HUDEP-2 (cell line): ENCODE measurements at regions not wholly inside any gene's neighbourhood (a gene's known extent, or its start where the extent isn't known, plus 50 kb on each side); places are given as distances from the start of the nearest gene placed in this dataset.

Source experiments
- DNase-seq, 76 experiments: peaks; one replicate each; lab custom pipeline; 2025; ENCODE audit not compliant: unreplicated experiment in 76 of 76; lab: John Stamatoyannopoulos, UW

DNA sequence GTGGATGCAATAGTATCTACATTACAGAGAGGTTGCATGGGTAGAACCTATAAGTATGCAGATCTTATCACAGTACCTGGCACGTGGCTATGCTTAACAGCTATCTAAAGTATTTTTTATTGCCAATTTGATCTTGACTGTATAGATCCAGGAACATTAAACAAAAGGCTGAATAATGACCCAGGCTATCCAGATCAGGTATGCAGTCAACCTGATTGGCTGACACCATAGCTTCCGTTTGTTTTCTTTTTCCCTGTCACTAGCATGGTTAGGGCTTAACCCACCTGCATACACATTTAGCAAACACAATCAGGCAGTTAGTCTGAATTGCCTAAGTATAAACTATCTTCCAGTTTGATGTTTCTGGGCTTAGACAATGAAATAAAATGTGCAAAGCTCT is 264.9 kb upstream of the PLXNA2 start:
- no peak for DNase-seq

DNA sequence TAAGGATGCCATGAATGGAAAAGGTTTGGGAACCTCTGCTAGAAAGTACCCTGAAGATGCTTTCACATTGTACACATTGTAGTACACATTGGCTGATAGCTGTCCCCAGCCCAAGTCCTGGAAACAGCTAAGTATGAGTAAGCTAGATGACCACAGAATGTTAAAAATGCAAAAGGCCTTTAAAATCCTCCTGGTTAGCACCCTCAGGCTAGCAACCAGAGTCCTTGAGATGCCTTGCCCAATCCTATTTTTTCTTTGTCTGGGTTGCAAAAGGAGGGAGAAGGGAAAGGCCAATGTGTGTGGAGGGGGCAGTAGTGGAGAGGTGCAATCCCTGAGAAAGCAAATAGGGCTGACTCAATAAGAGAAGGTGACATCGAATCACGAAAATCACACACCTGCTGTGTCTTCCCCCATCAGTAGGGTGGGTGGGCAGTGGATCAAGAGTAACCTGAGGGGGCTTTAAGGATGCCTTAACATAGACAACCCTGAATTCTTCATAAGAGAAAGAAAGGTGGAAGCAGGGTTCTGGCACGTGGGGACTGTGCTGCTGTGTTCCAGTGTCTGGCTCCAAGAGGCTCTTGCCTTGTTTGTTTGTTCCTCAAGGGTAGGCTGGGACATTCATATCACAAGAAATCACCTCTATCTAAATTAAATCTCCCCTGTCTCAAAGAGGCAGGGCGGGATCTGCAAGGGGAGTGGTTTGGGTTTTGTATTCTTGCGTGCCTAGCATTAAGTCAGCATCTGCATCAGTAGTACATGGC is 266.2 kb upstream of the PLXNA2 start:
- DNase-seq = no peak

DNA sequence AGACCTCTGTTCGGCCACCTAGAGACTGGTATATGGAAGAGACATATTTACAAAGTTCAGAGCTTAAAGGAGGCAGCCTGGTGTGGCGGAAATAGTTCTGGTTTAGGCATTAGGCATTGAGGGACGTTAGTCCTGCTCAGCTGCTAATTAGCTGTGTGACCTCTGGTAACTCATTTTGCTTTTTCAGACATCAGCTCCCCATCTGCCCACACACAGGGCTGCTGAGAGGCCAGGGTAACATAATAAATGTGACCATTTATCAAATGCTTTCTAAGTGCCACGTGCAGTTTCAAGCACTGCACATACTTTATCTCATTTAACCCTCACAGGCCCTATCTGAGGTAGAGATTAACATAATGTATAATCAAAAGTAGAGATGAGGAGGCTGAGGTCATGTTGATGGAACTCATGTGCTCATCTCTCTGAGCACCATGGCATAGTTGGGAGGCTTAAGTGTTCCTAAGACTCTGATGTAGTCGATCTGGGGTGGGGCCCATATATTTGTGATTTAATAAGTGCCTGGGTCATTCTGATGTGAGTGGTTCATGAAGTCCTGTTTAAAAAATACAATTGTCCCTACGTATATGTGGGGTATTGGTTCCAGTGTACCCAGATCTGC is 267.2 kb upstream of the PLXNA2 start:
- DNase-seq = no peak

GRCh38 chr1:208513799-208514198 is 269.6 kb upstream of the PLXNA2 start:
- no peak for DNase-seq

- no peak for DNase-seq
Measured at GRCh38 chr1:208515129-208515528, 270.9 kb upstream of the PLXNA2 start.

DNA sequence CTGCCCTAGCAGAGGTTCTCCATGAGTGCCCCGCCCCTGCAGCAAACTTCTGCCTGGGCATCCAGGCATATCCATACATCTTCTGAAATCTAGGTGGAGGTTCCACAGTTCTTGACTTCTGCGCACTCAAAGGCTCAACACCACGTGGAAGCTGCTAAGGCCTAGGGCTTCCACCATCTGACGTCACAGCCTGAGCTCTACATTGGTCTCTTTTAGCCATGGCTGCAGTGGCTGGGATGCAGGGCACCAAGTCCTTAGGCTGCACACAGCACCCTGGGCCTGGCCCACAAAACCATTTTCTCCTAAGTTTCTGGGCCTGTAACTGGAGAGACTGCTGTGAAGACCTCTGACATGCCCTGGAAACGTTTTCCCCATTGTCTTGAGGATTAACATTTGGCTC is 272.6 kb upstream of the PLXNA2 start:
- no peak for DNase-seq

- no peak for DNase-seq
Measured at GRCh38 chr1:208520438-208521099, 276.4 kb upstream of the PLXNA2 start.

GRCh38 chr1:208521534-208521933 is 277.4 kb upstream of the PLXNA2 start:
- DNase-seq = no peak

- DNase-seq = no peak
Measured at GRCh38 chr1:208523007-208523406, 278.8 kb upstream of the PLXNA2 start.

GRCh38 chr1:208524376-208524775 is 280.2 kb upstream of the PLXNA2 start:
- no peak for DNase-seq

- DNase-seq = no peak
Measured at GRCh38 chr1:208524925-208525324, 280.7 kb upstream of the PLXNA2 start.

DNA sequence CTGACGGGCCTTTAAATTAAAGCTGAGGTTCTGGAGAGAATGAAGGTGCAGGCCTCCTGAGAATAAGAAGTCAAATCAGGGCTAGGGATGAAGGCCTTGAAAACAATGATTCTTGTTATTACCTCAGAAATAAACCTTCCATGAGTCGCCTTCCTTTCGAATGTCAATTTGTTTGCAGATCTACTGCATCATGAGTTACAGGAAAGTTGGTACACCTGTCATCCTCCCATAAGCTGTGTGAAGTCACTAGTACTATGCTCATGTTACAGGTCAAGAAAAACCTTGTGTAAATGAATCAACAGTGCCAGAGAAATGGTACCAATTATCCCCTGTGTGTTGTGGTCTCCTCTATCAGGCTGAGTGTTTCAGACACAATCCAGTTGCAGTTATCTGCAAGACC is 281.2 kb upstream of the PLXNA2 start:
- no peak for DNase-seq

- no peak for DNase-seq
Measured at GRCh38 chr1:208526613-208527125, 282.5 kb upstream of the PLXNA2 start.

GRCh38 chr1:208527156-208527555 is 283.0 kb upstream of the PLXNA2 start:
- DNase-seq = no peak

DNA sequence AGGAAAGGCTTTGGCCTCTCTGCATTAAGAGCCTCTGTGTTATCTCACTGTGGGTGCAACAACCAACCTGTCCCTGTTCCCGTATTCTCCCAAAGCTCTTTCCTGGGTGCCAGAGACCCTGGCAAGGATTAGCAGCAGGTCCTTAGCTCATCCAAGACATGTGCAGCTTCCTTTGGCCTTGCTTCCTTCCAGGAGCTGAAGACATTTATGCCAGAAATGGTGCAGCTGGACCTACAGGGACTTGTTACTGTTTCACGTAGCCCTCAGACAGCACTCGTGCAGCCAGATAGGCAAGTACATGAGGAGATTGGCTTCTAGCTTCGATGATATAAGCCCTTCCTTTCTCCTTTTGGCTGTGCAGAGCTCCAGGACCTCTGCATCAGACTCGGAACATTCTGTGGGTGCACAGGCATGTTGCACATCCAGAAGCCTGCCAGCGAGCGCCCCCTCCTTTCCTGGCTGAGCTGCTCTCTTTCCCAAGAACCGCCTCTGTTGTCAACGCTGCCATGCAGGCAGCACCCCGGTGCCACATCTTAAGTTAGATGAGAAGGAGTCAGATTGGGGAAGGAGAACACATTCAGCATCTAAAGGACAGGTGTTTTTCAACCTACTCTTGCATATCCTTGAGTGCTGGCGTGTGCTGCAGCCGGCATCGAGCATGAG is 284.5 kb upstream of the PLXNA2 start:
- DNase-seq = no peak

DNA sequence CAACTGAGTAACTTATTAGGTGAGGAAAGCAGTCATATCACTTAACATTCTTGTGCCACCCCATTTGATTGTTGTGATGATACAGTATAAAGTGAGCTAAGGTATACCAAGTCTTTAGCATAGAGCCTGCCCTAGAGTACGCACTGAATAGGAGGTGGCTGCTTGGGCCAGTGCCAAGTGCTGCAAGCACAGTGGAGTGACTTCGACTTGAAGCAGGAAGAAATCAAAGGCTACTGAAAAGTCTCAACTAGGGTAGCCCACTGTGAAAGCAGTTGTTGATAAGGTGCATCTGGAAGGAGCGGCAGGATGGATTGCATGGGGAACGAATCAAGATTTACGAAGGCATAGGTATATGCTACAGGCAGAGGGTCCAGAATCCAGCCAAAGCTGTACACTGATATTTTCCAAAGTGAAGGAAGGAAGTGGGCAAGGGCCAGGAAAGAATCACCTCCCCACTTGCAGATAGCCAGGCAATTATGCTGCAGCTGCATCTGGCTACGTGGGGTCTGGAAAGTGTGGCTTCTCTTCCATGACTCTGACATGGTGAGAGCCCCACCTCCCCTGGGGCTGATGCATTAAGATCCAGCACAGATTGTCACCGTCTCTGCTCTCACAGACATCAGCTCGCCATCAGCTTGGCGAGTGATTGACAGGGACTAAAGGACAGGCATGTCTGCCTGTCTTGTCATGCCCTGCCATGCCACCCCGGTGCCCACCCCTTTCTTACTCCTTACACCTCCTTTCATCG is 287.0 kb upstream of the PLXNA2 start:
- no peak for DNase-seq

- DNase-seq = no peak
Measured at GRCh38 chr1:208533746-208534598, 289.8 kb upstream of the PLXNA2 start.

- no peak for DNase-seq
Measured at GRCh38 chr1:208534599-208534897, 290.4 kb upstream of the PLXNA2 start.

DNA sequence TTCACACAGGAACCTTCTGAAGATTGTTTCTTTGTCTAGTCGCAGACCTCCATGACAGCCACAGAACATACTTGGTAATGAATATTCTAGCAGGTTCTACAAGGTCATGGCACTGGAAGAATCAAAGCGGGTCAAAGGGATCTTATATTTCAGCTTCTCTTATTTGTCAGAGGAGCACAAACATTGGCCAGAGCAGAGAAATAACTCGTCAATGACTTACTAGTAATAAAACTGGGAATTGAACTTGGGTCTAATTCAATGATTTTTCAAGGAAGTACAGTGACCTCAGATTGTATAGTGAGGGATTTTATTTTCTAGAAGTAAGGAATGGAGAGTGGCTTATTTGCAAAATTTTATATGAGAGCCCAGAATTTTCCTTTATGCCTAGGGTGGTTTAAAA is 290.8 kb upstream of the PLXNA2 start:
- no peak for DNase-seq

DNA sequence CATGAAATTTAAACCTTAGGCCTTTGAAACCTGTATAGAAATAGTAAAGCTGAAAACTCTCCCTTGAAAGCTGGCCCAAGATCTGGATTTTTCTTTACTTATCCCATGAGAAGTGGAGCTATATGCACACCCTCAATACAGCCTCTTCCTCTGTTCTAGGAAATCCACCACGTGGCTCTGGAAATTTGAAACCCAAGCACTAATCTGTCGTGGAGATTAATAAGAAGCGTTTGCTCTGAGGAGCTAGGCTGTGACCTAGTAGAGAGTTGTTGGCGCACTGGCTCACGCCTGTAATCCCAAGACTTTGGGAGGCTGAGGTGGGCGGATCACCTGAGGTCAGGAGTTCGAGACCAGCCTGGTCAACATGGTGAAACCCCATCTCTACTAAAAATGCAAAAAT is 291.3 kb upstream of the PLXNA2 start:
- DNase-seq = no peak
